GM19438 (cell line): ENCODE measurements at regions not wholly inside any gene's neighbourhood (a gene's known extent, or its start where the extent isn't known, plus 50 kb on each side); places are given as distances from the start of the nearest gene placed in this dataset.
"Not testable (repeated sequence)": the region's sequence is repeated elsewhere in the genome, so short reads cannot be mapped to it uniquely, and the experiment has no call there.

Experiments
- ATAC-seq: cut with Tn5 transposase; IDR thresholded peaks from one replicate; pipeline ENCODE4 v1.9.1; 2021; ENCODE audit warnings: low read depth; ENCODE audit not compliant: unreplicated experiment

DNA sequence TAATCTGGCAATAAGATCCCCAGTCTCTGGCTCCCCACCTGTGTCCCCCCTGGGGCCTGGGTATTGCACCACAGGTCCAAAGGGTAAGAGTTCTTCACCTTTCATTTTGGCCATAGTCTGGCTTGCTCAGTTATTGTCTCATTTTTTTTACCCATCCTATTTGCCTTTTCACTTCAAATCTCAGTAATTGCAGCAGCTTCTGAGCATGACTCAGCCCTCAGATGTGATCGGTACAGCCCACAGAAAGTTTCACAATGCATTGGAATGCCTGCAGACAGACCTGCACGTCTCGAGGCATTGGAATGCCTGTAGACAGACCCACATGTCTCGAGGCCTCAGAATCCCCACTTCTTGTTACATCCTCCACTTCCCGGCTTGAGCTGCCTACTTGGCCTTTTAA, 173.6 kb downstream of the NUFIP1 start:
- no peak for ATAC-seq

DNA sequence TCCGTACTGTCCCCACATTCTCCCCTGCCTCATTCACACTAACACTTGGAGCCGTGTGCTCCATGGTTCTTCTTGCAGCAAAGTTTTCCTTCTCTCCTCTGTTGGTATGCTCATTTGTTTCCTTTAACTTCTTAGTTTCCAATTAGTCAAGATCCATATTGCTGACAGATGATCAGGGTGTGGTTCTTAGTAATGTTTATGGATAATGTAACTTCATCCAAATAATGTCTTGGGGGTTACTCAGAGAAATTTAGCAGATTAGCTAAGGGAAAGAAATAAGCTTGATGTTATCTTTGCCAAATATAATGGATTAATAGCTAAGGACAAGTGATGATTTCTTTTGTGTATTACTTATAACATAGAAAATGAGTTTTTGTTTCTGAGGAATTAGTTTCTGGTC, 174.4 kb downstream of the NUFIP1 start:
- ATAC-seq, result no peak

DNA sequence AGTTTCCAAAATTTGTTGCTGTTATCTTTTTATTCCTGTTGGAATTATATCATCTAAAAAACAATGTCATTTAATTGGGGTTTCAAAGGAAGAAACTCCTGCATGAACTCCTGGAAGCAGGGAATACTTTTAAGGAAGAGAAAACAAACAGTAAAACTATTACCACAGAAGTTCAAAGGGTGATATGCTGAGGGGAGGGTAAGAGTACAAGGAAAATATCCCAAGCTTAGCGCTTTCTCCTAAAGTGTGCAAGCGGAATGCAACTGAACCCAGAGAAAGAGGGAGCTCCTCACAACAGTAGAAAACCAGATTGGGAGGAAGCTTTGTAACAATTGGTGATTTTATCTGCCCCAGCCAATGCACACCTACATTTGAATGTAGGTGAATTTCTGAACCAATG, 175.1 kb downstream of the NUFIP1 start:
- ATAC-seq, result no peak

DNA sequence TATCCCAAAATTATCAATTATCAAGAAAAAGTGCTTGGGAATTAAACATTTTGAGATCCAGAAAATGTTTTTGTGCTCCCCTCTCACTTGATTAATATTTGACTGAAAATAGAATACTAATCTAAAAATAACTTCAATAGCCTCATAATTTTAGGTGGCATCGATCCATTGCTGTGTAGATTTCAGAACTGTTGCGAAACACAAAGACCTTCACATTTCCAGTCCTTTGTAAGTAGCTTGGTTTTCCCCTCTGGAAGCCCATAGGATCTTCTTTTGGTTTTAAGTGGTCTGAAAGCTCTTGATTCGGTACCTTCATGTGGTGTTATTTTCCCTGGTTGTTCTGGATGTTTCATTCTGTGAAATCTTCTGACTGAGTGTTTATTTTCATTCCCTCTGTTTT, 176.5 kb downstream of the NUFIP1 start:
- ATAC-seq, result no peak

DNA sequence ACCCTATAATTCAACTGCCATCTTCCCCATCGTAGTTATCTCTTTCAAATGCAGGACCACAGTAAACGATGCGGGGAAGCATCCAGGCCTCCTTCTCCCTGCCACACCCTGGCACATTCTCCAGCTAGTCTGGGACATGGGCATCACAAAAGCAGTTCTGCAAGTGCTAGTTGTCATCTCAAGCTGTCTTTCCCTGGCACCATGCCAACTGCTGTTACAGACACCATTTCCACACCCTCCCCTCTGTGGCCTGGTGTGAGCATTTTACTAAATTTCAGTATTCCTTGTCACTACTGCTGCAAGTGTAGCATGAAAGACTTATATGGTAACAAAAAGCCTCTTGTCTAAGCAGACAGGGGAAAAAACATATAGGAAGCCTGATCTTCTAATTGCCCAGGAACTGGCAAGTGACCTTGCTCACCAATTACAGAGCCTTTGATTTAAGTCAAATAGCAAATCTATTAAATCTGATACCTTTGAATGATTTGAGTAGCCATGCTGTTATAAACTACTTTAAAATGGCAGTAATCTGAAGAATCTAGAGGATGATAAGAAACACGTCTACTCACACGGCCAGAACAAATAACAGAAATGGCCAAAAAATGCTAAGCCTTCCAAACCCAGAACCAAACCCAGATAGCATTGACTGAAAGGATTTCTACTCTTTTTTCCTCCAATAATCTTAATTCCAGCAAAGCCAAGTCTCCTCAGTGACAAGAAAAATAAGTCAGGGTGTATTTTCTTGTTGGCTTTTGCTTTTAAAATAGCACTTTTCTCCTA, 179.0 kb downstream of the NUFIP1 start:
- ATAC-seq, result no peak

DNA sequence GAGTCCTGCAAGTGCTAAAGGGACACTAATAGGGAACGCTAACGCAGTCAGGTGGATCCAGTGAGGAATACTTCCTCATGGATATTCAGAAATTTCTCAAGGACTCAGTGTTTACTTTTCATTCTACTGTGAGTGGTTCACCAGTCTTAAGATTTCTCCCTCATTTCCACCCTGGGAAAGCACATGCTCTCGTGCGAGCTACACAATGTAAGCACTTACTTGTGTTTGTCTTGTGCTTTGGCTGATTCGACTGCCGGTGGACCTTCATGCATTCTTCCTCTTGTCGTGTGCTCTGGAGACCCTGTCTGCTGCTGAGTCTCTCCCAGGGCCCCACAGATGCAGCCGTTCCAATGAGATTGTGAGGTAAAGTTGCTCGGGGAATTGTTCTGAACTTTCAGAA, 180.1 kb downstream of the NUFIP1 start:
- ATAC-seq, result no peak

DNA sequence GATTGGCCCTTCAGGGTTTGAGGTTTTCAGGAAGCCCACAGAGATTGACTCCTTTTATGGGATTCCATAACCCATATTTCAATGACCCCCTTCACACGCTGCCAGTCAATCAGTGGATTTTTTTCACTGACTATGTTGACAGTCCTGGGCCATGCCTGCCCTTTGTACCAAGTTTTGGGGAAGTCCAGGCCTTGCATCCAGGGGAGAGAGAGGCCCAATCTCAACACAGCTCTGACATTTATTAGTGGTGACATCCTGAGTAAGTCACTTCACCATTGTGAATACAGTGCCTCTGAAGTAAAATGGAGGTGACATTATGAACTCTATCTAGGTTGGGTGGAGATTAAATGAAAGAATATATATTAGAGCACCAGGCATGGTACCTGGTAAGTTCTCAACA, 181.1 kb downstream of the NUFIP1 start:
- ATAC-seq, result no peak

DNA sequence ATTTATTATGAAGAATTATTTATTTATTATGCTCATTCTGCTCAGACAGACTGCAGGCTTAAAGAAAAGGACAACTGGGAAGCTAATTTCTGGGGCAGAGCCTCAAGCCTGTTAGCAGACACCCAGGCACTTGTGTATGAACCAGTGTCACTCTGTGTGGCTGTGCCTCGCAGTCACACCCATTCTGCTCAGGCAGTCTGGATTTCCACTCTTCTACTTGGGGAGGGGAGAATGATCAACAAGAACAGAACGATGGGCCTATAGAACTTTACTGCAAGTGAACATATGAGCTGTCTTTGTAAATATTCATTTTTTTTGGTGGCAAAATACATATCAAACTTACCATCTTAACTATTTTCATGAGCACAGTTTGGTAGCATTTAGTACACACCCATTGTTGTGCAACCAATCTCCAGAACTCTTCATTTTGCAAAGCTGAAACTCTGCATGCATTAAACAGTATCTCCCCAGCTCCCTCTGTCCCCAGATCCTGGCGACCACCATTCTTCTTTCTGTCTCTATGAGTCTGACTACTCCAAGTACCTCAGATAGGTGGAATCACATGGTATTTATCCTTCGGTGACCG, 181.7 kb downstream of the NUFIP1 start:
- no peak for ATAC-seq

DNA sequence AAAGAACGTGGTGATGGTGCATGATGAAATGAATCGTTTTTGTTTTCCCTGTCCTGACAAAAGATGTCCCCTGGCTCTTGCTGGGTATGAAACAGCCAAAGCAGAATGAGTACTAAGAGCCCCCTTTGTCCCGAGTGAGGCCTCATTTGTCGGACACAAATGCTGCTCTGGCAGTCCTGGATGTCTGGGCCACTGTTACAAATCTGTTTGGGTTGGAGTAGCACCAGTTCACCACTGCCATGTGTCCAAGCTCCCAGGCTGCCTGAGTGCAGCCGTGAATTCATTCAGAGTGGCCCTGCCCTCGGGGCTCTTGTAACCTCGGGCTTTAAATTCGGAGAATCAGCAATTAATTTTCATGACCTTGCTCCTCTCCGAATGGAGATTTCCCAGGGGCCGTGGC, 182.4 kb downstream of the NUFIP1 start:
- ATAC-seq, result no peak

DNA sequence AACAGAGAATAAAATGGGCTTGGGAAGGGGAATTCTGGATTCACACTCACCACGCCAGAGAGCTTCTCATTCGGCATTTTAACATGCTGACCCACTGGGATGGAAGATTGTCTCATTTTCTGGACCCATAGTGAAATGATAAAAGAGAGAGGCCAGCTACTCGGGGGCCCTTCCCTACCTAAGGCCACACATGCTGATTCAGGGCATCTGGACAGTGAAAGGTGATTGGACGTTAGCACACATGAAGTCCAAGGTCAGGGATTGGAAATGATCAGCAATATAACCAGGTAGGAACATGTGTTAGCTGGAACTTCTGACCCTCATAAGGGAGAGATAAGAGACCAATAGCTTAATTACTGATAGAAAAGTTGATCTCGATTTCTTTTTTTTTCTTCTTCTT, 183.7 kb downstream of the NUFIP1 start:
- ATAC-seq, result no peak

DNA sequence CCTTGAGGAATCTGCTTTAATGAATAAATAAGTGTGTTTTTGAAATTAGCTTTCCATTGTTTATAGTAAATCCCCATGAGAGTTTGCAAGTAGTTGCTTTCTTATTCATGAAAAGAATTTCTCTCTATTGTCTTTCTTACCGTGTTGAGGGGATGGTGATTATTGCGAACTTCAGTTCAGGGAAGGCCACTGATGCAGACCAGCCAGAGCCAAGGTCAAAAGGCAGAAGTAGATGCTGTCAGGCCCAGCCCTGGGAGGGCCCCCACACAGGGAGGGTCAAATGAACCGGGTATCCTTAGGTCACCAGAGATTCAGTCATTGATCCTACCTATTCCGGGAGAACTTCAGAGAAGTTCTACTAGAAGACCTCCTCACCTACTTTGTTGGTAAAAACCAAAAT, 185.9 kb downstream of the NUFIP1 start:
- ATAC-seq, result no peak

DNA sequence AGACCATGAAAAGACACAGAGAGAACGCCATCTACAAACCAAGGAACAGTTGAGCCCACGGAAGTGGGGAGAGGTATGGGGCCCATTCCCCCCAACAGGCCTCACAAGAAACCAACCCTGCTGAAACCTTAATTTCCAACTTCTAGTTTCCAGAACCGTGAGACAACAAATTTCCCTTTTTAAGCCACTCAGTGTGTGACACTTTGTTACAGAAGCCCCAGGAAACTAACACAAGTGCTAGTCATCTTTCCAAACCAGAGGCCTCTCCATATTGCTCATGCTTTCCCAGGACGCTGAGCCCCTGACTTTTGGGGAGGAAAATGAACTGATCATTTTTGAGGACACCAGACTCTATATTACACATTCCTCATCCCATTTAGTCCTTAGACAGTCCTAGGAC, 186.8 kb downstream of the NUFIP1 start:
- no peak for ATAC-seq

DNA sequence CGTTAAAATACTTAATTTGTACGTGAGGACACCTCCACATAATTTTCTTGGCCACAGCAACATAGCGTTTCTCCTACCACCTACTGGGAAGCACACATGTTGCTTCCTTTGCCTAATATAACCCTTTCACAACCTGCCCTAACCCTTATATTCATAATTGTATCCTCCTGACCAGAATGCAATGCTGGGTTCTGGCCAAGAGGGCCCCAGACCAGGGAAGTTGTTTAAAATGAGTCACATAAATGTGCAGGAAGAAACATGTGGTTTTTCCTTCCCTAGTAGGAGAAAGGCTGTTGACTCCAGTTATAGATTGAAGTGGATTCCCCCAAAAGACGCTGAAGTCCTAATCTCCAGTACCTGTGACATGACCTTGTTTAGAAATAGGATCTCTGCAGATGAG, 187.3 kb downstream of the NUFIP1 start:
- ATAC-seq, result no peak

DNA sequence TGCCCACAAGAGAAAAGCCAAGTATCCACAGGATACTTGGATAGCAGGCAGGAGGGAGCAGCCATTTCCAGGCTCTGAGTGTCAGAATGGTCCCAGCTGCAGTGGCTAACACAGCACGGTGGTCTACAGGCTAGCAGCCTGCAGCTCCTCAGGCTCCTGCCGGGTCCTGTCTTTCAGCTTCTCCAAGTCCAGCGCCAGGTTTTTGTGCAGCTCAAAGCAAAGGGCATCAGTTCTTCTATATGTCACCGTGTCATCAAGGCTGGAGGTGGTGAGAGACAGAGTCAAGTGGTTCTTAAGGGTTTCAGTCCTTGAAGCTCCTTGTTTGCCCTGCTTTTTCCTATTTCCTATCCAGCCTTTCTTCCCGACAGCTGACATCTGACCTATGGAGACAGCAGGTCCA, 188.6 kb downstream of the NUFIP1 start:
- no peak for ATAC-seq

DNA sequence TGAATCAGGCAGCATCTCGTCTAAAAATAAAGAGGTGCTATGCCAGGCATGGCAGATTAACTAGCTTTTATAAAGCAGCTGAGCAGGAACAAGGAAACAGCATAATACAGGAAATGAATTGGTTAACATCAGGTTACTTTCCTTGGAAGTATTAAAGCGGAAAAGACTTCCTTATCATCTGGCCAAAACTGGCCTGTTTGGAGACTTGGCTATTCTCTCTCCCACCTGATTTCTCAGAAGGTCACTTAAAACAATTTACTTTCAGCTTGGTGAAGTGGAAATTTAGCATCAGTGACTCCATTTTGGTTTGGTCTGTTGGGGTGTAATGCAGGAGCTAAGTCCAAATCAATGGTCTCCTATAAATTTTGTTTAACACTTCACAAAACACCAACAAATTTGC, 191.6 kb downstream of the NUFIP1 start:
- ATAC-seq, result no peak

DNA sequence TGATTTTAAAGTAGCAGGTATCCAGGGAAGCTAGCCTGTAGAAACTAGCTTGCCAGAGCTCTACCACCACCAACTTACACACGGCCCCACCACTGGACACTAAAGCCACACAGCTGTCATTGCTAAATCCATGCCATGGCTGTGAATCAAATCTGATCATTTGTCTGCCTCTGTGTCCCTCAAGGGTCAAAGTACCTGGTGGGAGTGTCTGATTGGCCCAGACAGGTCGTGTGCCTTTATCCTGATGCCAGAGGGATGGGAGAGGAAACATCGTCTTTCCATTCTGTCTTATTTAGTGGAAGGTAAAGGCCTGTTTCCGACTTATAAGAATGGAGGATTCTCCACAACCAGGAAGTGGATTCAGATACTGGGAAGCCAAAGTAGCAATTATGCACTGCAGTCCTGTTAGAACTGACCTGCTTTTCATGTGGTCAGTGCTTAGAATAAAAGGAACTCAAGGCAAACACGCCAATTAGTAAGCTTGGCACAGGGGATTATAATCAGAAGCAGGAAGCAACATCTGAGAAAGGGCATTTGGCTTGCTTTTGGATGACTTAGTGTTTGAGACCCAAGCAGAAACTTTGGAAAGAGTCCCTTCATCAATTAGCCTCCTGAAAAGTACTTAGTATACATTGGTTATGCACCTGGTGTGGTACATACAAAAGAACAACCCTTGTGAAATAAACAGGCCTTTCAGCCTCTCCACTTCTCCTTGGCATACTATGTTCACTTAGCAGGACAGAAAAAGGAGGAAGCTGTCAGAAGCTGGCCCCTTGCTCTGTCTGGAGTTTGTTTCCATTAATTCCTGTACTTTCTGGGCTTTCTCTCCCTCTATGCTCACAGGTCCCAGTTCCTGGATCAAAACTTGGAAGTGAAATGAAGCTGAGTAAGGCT, 192.4 kb downstream of the NUFIP1 start:
- no peak for ATAC-seq

DNA sequence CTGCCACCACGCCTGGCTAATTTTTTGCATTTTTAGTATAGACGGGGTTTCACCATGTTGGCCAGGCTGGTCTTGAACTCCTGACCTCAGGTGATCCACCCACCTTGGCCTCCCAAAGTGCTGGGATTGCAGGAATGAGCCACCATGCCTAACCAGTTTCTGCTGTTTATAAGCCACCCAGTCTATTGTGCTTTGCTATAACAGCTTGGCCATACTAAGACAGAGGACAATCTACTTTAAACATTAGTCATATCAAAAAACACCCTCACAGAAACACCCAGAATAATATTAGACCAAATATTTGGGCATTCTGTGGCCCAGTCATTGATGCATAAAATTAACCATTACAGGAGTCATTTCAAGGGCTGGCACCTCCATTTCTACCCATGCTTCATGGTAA, 193.2 kb downstream of the NUFIP1 start:
- not testable (repeated sequence) for ATAC-seq

DNA sequence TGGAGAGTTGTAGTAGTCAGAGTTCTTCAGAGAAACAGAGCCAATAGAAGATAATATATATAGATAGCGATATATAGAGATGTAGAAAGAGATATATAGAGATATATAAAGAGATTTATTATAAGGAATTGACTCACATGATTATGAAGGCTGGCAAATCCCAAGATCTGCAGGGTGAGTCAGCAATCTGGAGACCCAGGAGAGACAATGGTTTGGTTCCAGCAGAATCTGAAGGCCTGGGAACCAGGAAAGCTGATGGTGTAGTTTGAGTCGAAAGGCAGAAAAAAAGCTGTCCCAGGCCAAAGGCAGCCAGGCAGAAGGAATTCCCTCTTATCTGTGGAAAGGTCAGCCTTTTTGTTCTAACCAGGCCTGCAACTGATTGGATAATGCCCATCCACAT, 194.1 kb downstream of the NUFIP1 start:
- ATAC-seq, result no peak

DNA sequence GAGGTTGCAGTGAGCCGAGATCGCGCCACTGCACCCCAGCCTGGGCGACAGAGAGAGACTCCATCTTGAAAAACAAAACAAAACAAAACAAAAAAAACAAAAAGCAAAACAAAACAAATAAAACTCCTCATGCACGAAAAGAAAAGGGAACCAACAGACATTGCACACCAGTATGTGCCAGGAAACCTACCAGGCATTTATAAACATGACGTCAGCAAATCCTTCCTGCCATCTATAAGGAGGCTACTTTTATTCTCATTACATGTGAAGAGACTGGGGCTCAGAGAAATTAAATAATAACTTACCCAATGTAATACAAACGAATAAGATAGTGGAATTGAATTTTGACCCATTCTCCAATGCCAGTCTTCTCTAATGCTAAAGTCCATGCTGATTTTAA, 197.2 kb downstream of the NUFIP1 start:
- no peak for ATAC-seq

DNA sequence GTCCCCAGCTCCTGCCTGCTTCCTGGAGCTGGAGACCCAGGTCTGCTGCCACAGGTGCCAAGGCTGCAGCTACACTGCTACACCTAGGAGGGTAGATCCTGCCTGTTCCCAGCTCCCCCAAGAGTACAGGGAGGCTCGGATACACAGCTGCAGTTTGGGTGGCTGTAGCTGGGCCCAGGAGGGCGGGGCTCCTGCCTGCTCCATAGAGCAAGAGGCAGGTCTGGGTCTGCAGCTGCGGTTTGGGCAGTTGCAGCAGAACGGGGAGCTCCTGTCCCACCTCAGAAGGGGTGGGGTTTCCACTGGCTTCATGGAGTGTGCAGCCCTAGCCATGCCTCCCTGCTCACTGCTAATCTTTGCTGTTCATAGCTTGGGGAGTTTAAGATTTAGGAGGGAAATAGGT, 199.0 kb downstream of the NUFIP1 start:
- no peak for ATAC-seq

DNA sequence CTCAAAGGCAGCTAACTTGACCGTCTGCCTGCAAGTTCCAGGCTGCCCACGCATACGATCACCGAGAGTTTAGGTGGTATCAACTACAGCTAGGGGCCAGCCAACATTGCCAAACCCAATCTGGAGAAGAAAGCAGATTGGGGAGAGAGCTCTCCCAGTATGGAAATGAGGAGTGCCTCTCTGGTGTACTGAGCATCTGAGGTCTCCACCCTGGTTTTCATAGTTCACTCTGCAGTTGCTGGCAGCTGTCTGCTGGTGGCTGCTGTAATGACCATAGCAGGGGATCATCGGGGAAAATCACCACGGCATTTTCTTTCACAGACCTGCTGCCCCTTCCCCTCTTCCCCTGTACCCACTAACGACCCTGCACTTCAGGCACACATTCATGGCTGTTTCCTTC, 201.7 kb downstream of the NUFIP1 start:
- ATAC-seq, result no peak

DNA sequence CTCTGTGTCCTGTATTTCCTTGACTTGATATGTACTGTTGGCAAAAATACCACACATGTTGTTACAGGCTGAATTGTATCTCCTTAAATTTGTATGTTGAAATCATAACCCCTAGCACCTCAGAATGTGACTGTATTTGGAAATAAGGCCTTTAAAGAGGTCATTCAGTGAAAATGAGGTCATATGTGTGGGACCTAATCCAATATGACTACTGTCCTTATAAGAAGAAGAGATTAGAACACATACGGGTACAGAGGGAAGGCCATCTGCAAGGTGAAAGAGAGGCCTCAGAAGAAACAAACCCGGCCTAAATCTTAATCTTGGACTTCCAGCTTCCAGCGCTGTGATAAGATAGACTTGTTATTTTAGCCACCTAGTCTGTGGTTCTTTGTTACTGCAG, 202.5 kb downstream of the NUFIP1 start:
- no peak for ATAC-seq
